COLO668 (cell line): ENCODE measurements at regions not wholly inside any gene's neighbourhood (a gene's known extent, or its start where the extent isn't known, plus 50 kb on each side); places are given as distances from the start of the nearest gene placed in this dataset.
A peak's percentile ranks its signal among the peaks of the same experiment; 100 is the strongest.

Source experiments
- DNase-seq: peaks from one replicate; lab custom pipeline; 2025; ENCODE audit not compliant: unreplicated experiment; lab: John Stamatoyannopoulos, UW

- no peak for DNase-seq
Measured at GRCh38 chr11:109251230-109251629, 170.8 kb upstream of the C11orf87 start.

DNA sequence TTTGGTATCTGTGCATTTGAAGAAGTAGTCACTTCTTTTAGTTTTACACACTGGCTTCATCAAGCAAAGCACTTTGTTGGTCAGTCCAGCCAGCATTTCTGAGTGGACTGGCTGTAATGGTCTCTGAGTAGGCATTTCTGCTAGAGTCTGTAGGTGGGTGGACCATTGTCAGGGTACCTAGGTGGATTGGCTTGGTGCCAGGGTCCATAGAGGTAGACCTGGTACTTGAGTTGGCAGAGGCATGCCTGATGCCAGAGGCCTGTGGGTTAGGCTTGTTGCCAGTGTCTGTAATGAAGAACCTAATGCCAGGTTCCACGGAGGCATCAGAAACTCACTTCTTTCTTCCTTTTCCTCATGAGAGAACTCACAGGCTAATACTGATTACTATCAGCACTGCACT is 157.9 kb upstream of the C11orf87 start:
- DNase-seq = peak; percentile 83

GRCh38 chr11:109267293-109268095 is 154.5 kb upstream of the C11orf87 start:
- no peak for DNase-seq

DNA sequence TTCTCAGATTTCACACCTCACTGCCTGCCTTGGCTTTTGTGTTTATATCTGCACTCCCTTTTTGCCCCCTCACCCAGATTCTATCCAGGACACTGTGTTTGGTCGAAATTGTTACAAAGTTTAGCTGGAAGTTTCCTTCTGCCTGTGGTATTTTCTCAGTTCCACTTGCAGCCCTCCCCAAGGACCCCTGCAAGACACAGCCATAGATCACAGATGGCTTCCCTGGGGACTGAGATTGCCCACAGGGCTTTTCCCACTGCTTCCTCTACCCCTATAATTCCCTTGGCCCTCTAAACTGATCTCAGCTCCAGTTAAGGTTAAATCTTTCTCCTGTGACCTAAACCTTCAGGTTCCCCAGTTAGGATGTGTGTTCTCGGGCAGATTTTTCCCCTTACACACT is 146.1 kb upstream of the C11orf87 start:
- DNase-seq = no peak

DNA sequence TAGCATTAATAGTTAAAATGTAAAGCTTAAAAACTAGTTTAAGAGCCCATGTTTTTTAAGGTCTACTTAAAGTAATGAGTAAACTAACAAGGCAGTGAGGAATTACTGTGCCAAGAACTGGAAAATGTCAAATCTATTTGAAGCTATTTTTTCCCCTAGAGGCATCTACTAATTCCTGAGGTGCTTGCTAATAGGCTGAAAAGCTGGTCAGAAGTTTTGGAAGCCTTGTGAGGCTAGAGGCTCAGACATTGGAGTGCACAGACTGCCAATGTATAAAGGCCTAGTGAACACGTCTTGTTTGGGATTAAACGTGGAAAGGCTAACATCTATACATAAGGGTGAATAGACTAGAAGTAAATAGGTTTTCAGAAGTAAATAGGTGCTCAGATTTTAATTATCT is 136.5 kb upstream of the C11orf87 start:
- DNase-seq = no peak

GRCh38 chr11:109291553-109291952 is 130.4 kb upstream of the C11orf87 start:
- DNase-seq = no peak

GRCh38 chr11:109298865-109299264 is 123.1 kb upstream of the C11orf87 start:
- DNase-seq = no peak

- no peak for DNase-seq
Measured at GRCh38 chr11:109300211-109300610, 121.8 kb upstream of the C11orf87 start.

DNA sequence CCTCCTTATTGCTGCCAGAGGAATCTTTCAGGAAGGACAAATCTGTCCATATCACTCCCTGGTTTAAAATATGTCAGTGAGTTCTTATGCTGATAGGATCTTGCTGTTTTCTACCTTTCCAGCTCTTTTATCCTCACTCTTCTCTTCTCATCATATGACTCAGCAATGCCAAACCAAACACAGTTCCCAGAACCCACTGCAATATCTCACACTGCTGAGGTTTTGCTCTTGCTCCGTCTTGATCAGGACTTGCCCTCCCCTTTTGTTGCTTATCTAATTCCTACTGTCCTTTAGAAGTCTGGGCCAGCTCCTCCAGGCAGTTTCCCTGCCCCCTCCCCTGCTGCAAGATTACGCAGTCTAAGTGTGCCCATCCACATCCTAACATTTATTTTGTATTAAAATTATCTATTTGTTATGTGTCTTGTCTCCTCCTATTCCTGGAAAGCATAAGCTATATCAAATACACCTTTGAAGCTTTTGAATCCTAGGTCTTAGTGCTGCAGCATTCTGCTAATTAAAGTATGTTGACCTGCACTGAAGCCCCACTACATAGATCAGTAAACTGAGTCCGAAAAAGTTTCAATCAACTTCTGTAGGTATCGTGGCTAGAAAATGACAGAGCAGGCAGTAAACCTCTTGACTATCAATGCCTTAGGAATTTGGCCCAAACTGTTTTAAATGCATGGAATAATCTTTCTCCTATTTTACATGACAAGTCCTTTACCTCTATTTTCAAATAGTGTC is 119.2 kb upstream of the C11orf87 start:
- DNase-seq = no peak

GRCh38 chr11:109303342-109303741 is 118.6 kb upstream of the C11orf87 start:
- no peak for DNase-seq

GRCh38 chr11:109304159-109304558 is 117.8 kb upstream of the C11orf87 start:
- no peak for DNase-seq

DNA sequence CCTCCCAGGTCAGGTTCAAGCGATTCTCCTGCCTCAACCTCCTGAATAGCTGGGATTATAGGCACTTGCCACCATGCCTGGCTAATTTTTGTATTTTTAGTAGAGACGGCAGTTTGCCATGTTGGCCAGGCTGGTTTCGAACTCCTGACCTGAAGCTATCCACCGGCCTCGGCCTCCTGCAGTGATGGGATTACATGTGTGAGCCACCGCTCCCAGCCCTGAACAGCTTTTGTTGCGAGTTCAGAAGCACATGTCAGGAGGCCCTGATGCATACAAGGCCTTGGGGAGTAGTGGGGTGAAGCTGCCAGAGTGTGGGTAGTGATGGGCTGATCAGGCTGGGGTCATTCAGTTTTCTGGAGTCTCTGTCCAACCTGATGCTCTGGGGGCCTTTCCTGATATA is 117.0 kb upstream of the C11orf87 start:
- DNase-seq = no peak

DNA sequence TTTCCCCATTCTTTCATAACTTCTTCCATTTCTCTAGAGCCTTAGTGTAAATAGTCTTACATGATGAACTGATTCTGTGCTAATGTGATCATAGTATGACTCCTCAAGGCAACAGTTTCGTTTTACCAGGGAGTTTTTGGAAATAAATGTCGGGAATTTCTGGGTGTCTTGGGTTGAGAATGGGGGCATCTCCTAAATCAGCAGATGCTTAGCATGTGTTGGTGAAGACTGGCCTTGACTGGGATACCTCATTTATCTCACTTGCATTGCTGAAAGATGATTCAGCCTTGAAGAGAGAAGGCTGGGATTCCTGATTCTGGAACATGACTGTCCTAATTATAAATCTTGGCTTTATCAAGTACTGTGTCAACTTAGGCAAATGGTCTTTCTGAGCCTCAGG is 115.7 kb upstream of the C11orf87 start:
- no peak for DNase-seq

- no peak for DNase-seq
Measured at GRCh38 chr11:109307366-109307765, 114.6 kb upstream of the C11orf87 start.

- DNase-seq = no peak
Measured at GRCh38 chr11:109308551-109308950, 113.4 kb upstream of the C11orf87 start.

DNA sequence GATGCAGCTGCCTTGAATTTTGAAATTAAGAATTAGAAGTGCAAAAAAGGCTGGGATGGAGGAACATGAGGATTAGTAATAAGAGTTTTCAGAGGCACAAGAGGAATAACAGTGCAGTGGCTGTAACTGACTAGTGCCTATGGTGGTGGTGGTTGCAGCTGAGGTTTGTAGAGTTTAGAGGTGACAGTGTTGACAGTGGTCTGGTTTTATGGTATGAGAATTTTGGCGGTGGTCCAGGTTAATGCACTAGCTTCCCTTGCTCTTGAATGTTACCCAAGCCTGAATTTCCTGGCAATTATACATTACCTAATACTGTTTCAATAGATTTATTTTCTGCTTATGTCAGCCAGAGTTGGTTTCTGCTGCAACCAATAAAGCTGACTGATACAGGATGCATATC is 112.8 kb upstream of the C11orf87 start:
- DNase-seq = peak; percentile 55

DNA sequence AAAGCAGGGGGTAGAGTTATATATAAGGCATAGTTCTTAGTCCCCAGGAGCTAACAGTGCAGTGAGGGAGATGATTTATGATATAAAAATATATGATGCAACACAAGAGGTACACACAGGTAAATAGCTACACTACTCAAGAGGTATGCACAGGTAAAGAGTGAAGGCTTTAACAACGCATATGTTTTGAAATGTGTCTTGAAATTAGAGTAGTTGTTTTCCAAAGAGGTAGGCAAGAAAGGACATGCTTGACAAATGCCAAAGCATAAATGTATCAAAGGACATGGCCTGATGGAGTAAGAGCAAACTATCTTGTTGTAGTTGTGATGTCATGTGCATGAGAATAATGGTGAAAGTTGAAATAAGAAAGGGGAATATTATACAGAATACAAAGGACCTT is 104.3 kb upstream of the C11orf87 start:
- no peak for DNase-seq

GRCh38 chr11:109320595-109320994 is 101.4 kb upstream of the C11orf87 start:
- no peak for DNase-seq

DNA sequence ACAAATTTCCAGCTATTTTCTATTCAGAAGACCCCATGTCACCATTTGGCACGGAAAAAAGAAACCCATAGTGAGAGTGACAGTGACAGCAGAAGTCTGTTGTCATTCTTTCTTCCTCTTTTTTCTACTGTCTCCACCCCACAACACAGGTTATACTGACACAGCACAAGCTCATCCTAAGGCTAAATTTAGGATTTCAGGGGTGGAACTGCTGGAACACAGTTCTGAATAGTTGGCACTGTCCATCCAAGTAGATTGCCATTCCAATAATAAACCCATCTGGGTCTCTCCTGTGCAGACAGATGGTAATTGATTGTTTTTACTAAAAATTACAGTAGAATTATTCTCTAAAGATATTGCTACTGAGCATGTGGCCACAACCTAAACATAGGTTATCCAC is 95.2 kb upstream of the C11orf87 start:
- DNase-seq = no peak

- DNase-seq = no peak
Measured at GRCh38 chr11:109329716-109330115, 92.3 kb upstream of the C11orf87 start.

DNA sequence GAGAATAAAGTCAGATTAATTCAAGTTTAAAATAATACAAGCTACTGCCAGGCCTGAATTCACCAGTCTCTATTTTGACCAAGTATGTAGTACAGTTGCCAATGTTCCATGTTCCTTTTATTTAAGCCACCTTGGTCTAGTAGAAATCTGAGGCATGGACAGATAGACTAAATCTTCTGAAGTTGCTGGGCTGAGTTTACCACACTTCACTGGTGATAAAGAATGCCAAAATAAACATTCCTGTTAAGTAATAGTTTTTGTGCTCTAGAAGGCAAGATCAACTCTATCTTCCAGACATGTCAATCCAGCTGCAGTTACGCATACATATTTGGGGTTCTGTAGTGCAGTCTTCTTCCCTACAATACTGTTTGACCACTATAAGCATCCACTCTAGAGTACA is 83.9 kb upstream of the C11orf87 start:
- no peak for DNase-seq

DNA sequence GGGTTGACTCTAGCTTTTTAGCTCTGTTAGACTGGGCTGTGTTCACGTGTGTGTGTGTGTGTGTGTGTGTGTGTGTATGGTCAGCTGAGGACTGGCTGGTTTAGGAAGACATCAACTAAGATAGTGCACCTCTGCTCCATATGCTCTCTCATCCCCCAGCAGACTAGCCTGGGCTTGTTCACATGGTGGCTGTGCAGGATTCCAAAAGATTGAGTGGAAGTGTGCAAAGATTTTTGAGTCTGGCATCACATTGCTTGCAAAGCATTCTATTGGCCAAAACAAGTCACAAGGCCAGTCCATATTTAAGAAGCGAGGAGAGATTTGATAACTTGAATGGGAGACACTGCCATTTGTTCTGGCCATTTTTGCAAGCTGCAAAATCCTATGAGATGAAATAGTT is 79.7 kb upstream of the C11orf87 start:
- no peak for DNase-seq

DNA sequence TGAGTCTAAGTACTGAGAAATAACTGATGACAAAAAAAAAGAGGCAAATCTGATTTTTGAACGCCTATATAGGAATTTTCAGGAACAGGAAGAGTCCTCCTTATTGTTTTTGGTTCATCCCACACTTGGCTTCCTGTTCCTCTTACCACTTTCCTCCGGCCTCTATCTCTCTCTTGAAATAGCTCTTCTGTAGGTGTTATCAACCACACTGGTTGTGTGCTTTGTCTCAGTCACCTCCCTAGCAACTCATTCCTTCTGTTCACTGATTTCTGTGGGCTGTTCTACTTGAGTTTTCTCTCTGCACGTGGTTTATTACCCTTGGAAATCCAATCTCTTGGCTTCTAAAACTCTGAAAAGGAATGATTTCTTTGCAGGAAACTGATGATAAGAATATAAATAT is 78.7 kb upstream of the C11orf87 start:
- DNase-seq = no peak
